ENCODE measurements at regions not wholly inside any gene's neighbourhood (a gene's known extent, or its start where the extent isn't known, plus 50 kb on each side); places are given as distances from the start of the nearest gene placed in this dataset.

DNA sequence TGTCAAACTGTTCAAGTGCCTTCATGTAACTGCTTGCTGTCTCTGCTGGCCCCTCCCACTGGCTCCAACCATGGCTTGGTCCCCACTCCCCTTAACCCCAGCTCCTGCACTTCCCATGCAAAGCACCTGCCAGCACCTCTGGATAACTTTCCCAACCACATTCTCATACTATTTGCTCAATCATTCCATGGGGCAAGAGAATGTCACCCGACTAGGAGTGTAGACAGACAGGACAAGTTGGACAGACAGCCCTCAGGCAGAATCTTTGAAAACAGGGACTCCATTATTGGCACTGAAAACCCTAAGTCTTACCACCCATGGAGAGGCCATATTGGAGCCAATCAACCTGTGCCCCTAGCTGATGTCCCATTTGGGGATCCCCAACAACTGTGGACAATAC, 246.5 kb downstream of the RPLP1 start:
- H3K27ac ChIP-seq: no peak overlapping the region
- WGBS, 2 donors: 83 to 87% methylated on average over 1 of the region's 1 CpG
- no peaks in the 10 kb centered on the region for H3K27me3 ChIP-seq
- TF ChIP-seq, protein P1, sequence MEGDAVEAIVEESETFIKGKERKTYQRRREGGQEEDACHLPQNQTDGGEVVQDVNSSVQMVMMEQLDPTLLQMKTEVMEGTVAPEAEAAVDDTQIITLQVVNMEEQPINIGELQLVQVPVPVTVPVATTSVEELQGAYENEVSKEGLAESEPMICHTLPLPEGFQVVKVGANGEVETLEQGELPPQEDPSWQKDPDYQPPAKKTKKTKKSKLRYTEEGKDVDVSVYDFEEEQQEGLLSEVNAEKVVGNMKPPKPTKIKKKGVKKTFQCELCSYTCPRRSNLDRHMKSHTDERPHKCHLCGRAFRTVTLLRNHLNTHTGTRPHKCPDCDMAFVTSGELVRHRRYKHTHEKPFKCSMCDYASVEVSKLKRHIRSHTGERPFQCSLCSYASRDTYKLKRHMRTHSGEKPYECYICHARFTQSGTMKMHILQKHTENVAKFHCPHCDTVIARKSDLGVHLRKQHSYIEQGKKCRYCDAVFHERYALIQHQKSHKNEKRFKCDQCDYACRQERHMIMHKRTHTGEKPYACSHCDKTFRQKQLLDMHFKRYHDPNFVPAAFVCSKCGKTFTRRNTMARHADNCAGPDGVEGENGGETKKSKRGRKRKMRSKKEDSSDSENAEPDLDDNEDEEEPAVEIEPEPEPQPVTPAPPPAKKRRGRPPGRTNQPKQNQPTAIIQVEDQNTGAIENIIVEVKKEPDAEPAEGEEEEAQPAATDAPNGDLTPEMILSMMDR (IDR thresholded peaks at IDR 0.05): no peak
- no peaks in the 10 kb centered on the region for H3K36me3 ChIP-seq
- H3K4me3 ChIP-seq: no peak overlapping the region
- intact Hi-C loops (cut with DNase I): no loop called here
- ATAC-seq (no peak), DNase-seq (no peak)
- peaks cover 0 to 7% (median 0%) of the 10 kb centered on the region in 11 donors for H3K9me3 ChIP-seq
- peaks cover 0 to 14% (median 0%) of the 10 kb centered on the region in 9 donors for H3K4me1 ChIP-seq

DNA sequence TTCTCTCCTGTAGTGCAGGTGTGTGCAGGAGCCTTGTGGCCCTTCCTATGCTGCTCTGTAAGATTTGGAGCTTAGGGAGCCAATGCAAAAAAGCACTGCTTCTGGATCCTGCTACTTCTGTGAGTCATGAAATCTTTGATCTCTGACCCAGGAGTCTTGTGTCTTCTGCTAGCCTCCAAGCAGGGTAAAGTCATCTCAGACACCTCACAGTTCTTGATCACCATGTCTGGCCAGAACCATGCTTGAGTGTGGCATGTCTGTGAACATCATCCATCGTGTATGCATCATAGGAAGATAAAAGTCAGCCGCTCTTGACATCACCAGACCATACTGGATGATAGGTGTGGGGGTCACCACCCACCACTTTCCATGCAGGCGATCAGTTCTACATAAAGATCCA, 247.8 kb downstream of the RPLP1 start:
- Histone ChIP-seq H3K27me3 (no peaks in the 10 kb centered on the region), H3K27ac (no peak overlapping the region), H3K9me3 (peaks cover 0 to 8% (median 0%) of the 10 kb centered on the region in 11 donors), H3K4me3 (no peak overlapping the region), H3K4me1 (peaks cover 0 to 14% (median 0%) of the 10 kb centered on the region in 9 donors), H3K36me3 (no peaks in the 10 kb centered on the region)
- intact Hi-C loops (cut with DNase I): no loop called here
- ATAC-seq (no peak), DNase-seq (no peak)
- 89 to 90% methylated on average over 3 of the region's 3 CpGs for WGBS, 2 donors
- TF ChIP-seq, protein P1 (IDR thresholded peaks at IDR 0.05): no peak

DNA sequence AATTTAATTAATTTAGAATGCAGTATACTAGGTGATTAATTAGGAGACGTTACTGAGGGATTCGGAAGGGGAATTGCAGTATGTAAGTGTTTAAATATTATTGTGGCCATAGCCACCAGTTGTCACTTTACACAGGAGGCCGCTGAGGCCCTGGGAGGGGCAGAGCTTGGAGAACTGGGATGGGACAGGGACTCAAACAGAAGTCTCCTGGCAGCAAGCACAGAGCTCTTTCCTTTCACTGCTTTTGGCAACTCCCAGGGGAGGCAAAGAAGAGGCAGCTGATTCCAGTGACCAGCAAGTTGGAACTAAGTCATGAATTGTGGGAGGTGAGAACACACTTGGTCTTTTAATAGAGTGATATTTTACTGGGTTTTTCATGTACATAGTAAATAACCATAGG, 248.6 kb downstream of the RPLP1 start:
- H3K27ac ChIP-seq: no peak overlapping the region
- DNase-seq: no peak
- peaks cover 0 to 14% (median 0%) of the 10 kb centered on the region in 9 donors for H3K4me1 ChIP-seq
- peaks cover 0 to 14% (median 0%) of the 10 kb centered on the region in 11 donors for H3K9me3 ChIP-seq
- WGBS, 2 donors: 82 to 84% methylated on average over 3 of the region's 3 CpGs
- no peaks in the 10 kb centered on the region for H3K27me3 ChIP-seq
- intact Hi-C loops (cut with DNase I): no loop called here
- ATAC-seq: no peak
- no peaks in the 10 kb centered on the region for H3K36me3 ChIP-seq
- no peak overlapping the region for H3K4me3 ChIP-seq
- TF ChIP-seq, protein P1 (IDR thresholded peaks at IDR 0.05): no peak

DNA sequence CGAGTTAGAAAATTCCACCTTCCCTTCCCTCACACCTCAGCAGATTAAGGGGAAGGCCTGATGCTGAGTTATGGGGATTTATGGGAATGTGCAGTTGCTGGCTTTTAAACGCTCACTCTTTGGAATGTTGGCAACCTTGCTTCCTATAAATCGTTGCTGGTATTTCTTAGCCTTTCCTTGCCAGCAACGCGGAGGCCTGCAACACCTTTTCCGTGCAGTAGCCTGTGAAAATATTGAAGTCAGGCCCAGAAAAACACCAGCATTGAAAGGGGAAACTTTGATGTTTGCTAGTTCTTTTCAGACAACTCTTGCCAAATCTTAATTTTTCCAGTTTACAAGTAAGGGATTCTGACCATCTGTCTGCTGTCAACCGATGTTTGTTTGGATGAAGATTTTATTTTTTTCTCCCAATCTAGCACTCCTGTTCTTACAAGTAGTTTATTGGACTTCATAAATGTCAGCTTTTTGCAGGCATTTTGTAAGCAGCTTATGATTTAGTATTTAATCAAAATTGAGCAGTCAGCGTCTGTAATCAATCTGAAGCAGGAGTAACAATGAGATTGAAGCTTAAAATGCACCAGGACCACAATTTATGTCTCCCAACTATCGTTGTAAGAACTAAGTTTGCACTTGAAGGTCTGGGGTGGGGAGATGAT, 251.0 kb downstream of the RPLP1 start:
- no peaks in the 10 kb centered on the region for H3K27me3 ChIP-seq
- no peak for DNase-seq
- TF ChIP-seq, protein P1 (IDR thresholded peaks at IDR 0.05): no peak
- no peak overlapping the region for H3K4me3 ChIP-seq
- 64 to 69% methylated on average over 9 of the region's 9 CpGs for WGBS, 2 donors
- H3K4me1 ChIP-seq: peaks cover 0 to 6% (median 0%) of the 10 kb centered on the region in 9 donors
- no peak overlapping the region for H3K27ac ChIP-seq
- intact Hi-C loops (cut with DNase I): no loop called here
- no peak for ATAC-seq
- H3K36me3 ChIP-seq: no peaks in the 10 kb centered on the region
- H3K9me3 ChIP-seq: peaks cover 0 to 30% (median 0%) of the 10 kb centered on the region in 11 donors

All from heart right ventricle (tissue), 16 donors.